ENCODE measurements at regions not wholly inside any gene's neighbourhood (a gene's known extent, or its start where the extent isn't known, plus 50 kb on each side); places are given as distances from the start of the nearest gene placed in this dataset.

GRCh38 chr20:61050336-61050890 lies 201.6 kb upstream of the CDH4 start:
- no peak for TF ChIP-seq CTCF (IDR thresholded peaks at IDR 0.05)
- no peak for TF ChIP-seq POLR2A (IDR thresholded peaks at IDR 0.05)
- no peak for TF ChIP-seq EP300 (IDR thresholded peaks at IDR 0.05)
